SH-SY5Y (cell line): ENCODE measurements at regions not wholly inside any gene's neighbourhood (a gene's known extent, or its start where the extent isn't known, plus 50 kb on each side); places are given as distances from the start of the nearest gene placed in this dataset.

Experiments
- GATA2 ChIP-seq: IDR thresholded peaks from 2 replicates; pipeline ENCODE4 v1.6.1; 2011; ENCODE audit warnings: mild to moderate bottlenecking, low read depth, low read length
- GATA3 ChIP-seq: IDR thresholded peaks from 2 replicates; pipeline ENCODE4 v1.6.1; 2011; ENCODE audit warnings: low read depth, mild to moderate bottlenecking, low read length, moderate library complexity

DNA sequence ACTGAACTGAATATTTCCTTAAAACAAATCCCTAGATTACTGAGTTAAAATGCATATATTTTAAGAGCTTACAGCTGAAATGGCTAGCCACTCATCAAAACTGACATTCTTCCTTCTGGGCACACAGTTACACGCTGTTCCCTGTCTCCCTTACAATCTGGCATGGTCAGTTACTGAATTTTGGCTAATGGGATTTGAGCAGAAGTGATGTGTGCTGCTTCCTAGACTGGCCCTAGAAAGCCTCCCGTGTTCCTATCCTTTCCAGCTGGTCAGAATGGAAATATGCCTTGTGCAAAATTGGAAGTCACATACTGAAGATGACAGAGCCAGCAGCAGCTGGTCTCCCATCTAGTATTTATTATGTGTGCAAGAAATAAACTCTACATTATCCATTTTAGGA lies 128.7 kb upstream of the NAMPT start:
- TF ChIP-seq GATA3 = no peak
- no peak for TF ChIP-seq GATA2
